OCI-LY1 (cell line): ENCODE measurements at regions not wholly inside any gene's neighbourhood (a gene's known extent, or its start where the extent isn't known, plus 50 kb on each side); places are given as distances from the start of the nearest gene placed in this dataset.

ENCODE experiments used
- H2AFZ ChIP-seq: fragments of 200-600 bp; sonication (generic), shearing (Covaris generic); 2 replicates; pipeline ENCODE4 v1.6.0; 2014; ENCODE audit warnings: antibody characterized with exemption, mild to moderate bottlenecking, low read length
- H3F3A ChIP-seq: fragments of 200-600 bp; sonication (generic), shearing (Covaris generic); 2 replicates; pipeline ENCODE4 v1.6.0; 2014; ENCODE audit warnings: mild to moderate bottlenecking, antibody characterized with exemption, low read length, moderate library complexity; ENCODE audit not compliant: insufficient read depth
- H3K27ac ChIP-seq: fragments of 200-600 bp; sonication (generic); 2 replicates; pipeline ENCODE4 v1.5.1; 2014; ENCODE audit warnings: low read length, mixed run types, mild to moderate bottlenecking, low read depth; ENCODE audit not compliant: poor library complexity, severe bottlenecking
- H3K27me3 ChIP-seq: fragments of 200-600 bp; sonication (generic); 2 replicates; pipeline ENCODE4 v1.6.0; 2014; ENCODE audit warnings: antibody characterized with exemption, mild to moderate bottlenecking, low read length, moderate library complexity; ENCODE audit not compliant: insufficient read depth
- H3K36me3 ChIP-seq: fragments of 200-600 bp; sonication (generic); 2 replicates; pipeline ENCODE4 v1.6.1; 2014; ENCODE audit warnings: mild to moderate bottlenecking, antibody characterized with exemption, low read length, moderate library complexity, mixed read lengths; ENCODE audit not compliant: insufficient read depth
- H3K4me1 ChIP-seq: fragments of 200-600 bp; sonication (generic); 2 replicates; pipeline ENCODE4 v1.5.1; 2014; ENCODE audit warnings: mild to moderate bottlenecking, low read length, moderate library complexity; ENCODE audit not compliant: insufficient read depth, severe bottlenecking
- H3K4me2 ChIP-seq: fragments of 200-600 bp; sonication (generic), shearing (Covaris generic); 2 replicates; pipeline ENCODE4 v1.6.1; 2014; ENCODE audit warnings: low read length
- H3K4me3 ChIP-seq: fragments of 200-600 bp; sonication (generic); 2 replicates; pipeline ENCODE4 v1.5.1; 2014; ENCODE audit warnings: low read length, low read depth, mild to moderate bottlenecking, mixed read lengths; ENCODE audit not compliant: poor library complexity, severe bottlenecking
- H3K79me2 ChIP-seq: fragments of 200-600 bp; shearing (Covaris generic); 2 replicates; pipeline ENCODE4 v1.6.1; 2016; ENCODE audit warnings: mixed run types, low read length, mixed read lengths; ENCODE audit not compliant: insufficient read depth
- H3K9ac ChIP-seq: fragments of 200-600 bp; sonication (generic), shearing (Covaris generic); 2 replicates; pipeline ENCODE4 v1.6.1; 2014; ENCODE audit warnings: mild to moderate bottlenecking, low read length, mixed read lengths
- H3K9me2 ChIP-seq: fragments of 200-600 bp; sonication (generic), shearing (Covaris generic); 2 replicates; pipeline ENCODE4 v1.6.1; 2014; ENCODE audit warnings: low read depth, mild to moderate bottlenecking, low read length, mixed read lengths
- H3K9me3 ChIP-seq: fragments of 200-600 bp; shearing (Covaris generic); 2 replicates; pipeline ENCODE4 v1.6.1; 2014; ENCODE audit warnings: low read length, mixed read lengths
- H4K20me1 ChIP-seq: fragments of 200-600 bp; sonication (generic), shearing (Covaris generic); 2 replicates; pipeline ENCODE4 v1.6.0; 2016; ENCODE audit warnings: mild to moderate bottlenecking, low read length; ENCODE audit not compliant: insufficient read depth
- CTCF ChIP-seq: fragments of 200-600 bp; sonication (generic), shearing (Covaris generic); IDR thresholded peaks from 2 replicates; pipeline ENCODE4 v1.5.1; 2017; ENCODE audit warnings: mild to moderate bottlenecking, antibody characterized with exemption, low read length, moderate library complexity, mixed read lengths
- EZH2 ChIP-seq: fragments of 200-600 bp; sonication (generic), shearing (Covaris generic); IDR thresholded peaks from 2 replicates; pipeline ENCODE4 v1.8.0; 2017; ENCODE audit warnings: borderline replicate concordance, mixed run types, mild to moderate bottlenecking, antibody characterized with exemption, low read length, moderate library complexity, mixed read lengths

GRCh38 chr9:105881021-105881420, 186.7 kb downstream of the TMEM38B start:
- H3K4me1 ChIP-seq, result no peaks in the 10 kb centered on the region
- no peak for TF ChIP-seq EZH2
- no peak for TF ChIP-seq CTCF
- no peaks in the 10 kb centered on the region for H3F3A ChIP-seq
- no peaks in the 10 kb centered on the region for H3K79me2 ChIP-seq
- no peak overlapping the region for H3K4me3 ChIP-seq
- H3K36me3 ChIP-seq, result no peaks in the 10 kb centered on the region
- H3K9me3 ChIP-seq, result no peaks in the 10 kb centered on the region
- H3K9me2 ChIP-seq, result no peaks in the 10 kb centered on the region
- H3K27me3 ChIP-seq, result no peaks in the 10 kb centered on the region
- H2AFZ ChIP-seq, result no peak overlapping the region
- no peak overlapping the region for H3K9ac ChIP-seq
- no peak overlapping the region for H3K4me2 ChIP-seq
- H3K27ac ChIP-seq, result no peak overlapping the region
- H4K20me1 ChIP-seq, result no peaks in the 10 kb centered on the region

GRCh38 chr9:105881654-105882349, 187.5 kb downstream of the TMEM38B start:
- no peaks in the 10 kb centered on the region for H3K27me3 ChIP-seq
- H3F3A ChIP-seq, result no peaks in the 10 kb centered on the region
- no peak overlapping the region for H2AFZ ChIP-seq
- no peaks in the 10 kb centered on the region for H3K79me2 ChIP-seq
- TF ChIP-seq EZH2, result no peak
- peak; percentile 96 for TF ChIP-seq CTCF
- H3K9me2 ChIP-seq, result no peaks in the 10 kb centered on the region
- no peak overlapping the region for H3K4me2 ChIP-seq
- no peak overlapping the region for H3K27ac ChIP-seq
- no peaks in the 10 kb centered on the region for H3K4me1 ChIP-seq
- no peak overlapping the region for H3K9ac ChIP-seq
- no peaks in the 10 kb centered on the region for H4K20me1 ChIP-seq
- no peak overlapping the region for H3K4me3 ChIP-seq
- H3K9me3 ChIP-seq, result no peaks in the 10 kb centered on the region
- no peaks in the 10 kb centered on the region for H3K36me3 ChIP-seq

GRCh38 chr9:105883847-105884246, 189.5 kb downstream of the TMEM38B start:
- no peaks in the 10 kb centered on the region for H3K9me3 ChIP-seq
- no peak overlapping the region for H3K27ac ChIP-seq
- no peak overlapping the region for H3K4me2 ChIP-seq
- TF ChIP-seq EZH2 (no peak), CTCF (no peak)
- no peaks in the 10 kb centered on the region for H4K20me1 ChIP-seq
- no peak overlapping the region for H3K9ac ChIP-seq
- no peaks in the 10 kb centered on the region for H3K27me3 ChIP-seq
- no peaks in the 10 kb centered on the region for H3K36me3 ChIP-seq
- no peaks in the 10 kb centered on the region for H3K79me2 ChIP-seq
- no peak overlapping the region for H3K4me3 ChIP-seq
- no peaks in the 10 kb centered on the region for H3K9me2 ChIP-seq
- H3F3A ChIP-seq, result no peaks in the 10 kb centered on the region
- no peaks in the 10 kb centered on the region for H3K4me1 ChIP-seq
- H2AFZ ChIP-seq, result no peak overlapping the region
